ENCODE measurements at regions not wholly inside any gene's neighbourhood (a gene's known extent, or its start where the extent isn't known, plus 50 kb on each side); places are given as distances from the start of the nearest gene placed in this dataset.

DNA sequence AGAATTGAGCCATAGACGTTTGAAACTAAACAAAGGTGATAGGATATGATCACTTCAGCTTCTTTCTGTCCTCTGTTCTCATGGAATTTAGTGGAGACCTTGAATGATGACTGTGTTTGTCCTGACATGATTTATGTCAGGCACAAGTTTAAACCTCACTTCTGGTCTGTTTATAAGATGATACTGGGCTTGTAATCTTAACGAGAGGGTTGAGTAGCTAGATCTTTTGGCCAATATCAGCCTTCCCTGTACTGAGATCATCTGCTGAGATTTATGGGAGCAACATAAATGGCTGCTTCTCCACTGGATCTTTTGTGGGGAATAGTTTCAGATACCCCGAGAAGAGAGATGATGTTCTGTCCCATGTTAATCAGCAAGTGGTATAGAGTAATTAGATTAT lies 121.8 kb upstream of the OBI1 start:
- DNase-seq (ENCODE audit: low read depth) = no peak

DNA sequence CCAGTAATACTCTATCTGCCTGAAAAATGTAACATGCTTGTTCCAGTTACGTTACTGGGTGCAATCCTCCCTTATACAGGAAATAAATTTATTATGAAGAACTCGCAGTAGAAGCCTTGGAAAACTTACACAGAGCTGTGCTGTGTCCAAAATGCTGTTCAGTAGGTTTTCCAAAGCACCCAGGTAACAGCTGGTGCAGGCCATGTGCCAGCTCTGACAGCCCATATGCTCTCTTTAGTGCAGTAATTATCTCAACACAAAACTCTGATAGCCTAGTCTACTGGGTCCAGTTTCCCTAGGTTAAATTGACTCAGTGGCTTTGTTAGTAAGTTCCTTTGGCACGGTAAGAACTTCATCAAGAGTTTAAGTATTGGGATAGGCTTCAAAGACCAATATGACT lies 120.7 kb upstream of the OBI1 start:
- DNase-seq (ENCODE audit: low read depth) = no peak

GRCh38 chr13:78777976-78778375 lies 119.0 kb upstream of the OBI1 start:
- no peak for DNase-seq (ENCODE audit: low read depth)

- no peak for DNase-seq (ENCODE audit: low read depth)
Observed at GRCh38 chr13:78777396-78777795, 118.4 kb upstream of the OBI1 start.

DNA sequence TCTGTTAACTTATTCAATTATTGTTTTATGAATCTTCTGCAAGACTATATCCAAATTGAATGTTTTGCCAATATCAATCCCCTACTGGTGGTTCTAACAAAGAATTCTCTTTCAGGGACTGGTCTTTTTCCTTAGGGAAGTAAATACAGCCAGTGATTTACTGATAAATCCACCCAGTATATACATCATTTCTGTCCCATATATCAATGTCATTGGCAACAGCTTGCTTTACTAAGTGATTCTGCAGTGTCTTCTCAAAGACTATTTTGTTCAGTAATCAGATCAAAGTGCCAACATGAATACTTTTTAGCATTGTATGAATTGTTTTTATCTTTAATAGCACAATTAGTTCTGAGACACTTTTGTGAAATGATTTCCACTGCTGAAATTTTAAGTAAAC lies 114.0 kb upstream of the OBI1 start:
- DNase-seq (ENCODE audit: low read depth) = no peak

DNA sequence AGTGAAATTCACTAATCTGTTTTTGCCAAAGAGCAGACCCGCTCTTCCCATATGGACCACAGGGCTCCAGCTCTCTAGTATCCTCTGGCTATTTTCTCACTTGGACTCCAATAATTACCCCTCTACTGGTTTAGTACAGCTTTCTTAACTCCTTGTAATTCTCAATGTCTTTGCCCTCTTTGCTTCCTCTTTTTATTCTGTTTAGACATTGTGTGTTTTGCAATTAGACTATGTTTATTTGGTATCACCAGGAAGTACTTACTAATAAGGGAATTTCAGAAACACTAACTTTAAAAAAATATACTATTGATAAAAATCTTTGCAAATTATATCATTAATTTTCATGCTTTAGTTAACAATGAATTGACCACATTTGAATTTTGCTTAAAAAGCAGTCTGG lies 111.6 kb upstream of the OBI1 start:
- DNase-seq (ENCODE audit: low read depth) = no peak

GRCh38 chr13:78768950-78769349 lies 110.0 kb upstream of the OBI1 start:
- no peak for DNase-seq (ENCODE audit: low read depth)

- no peak for DNase-seq (ENCODE audit: low read depth)
Observed at GRCh38 chr13:78764665-78765064, 105.7 kb upstream of the OBI1 start.

- DNase-seq (ENCODE audit: low read depth) = no peak
Observed at GRCh38 chr13:78762825-78763224, 103.9 kb upstream of the OBI1 start.

DNA sequence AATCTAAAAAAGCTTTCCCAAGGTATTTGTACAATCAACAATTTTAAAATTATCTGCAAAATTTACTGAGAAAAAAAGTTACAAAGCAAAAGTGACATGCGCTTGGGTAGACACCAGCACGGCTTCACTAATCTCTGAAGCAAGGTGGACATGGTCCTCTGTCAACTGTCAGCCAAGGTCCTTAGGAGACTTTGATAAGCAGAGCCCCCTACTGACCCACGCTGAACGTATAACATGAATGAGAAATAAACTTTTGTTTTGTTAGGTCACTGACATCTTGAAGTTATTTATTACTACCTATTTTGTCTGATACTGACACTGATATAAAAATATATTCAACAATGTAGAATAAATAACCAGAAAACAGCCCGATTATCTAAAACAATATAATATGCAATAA lies 100.7 kb upstream of the OBI1 start:
- DNase-seq (ENCODE audit: low read depth) = no peak

- no peak for DNase-seq (ENCODE audit: low read depth)
Observed at GRCh38 chr13:78758549-78758948, 99.6 kb upstream of the OBI1 start.

- no peak for DNase-seq (ENCODE audit: low read depth)
Observed at GRCh38 chr13:78753435-78753834, 94.5 kb upstream of the OBI1 start.

- no peak for DNase-seq (ENCODE audit: low read depth)
Observed at GRCh38 chr13:78750735-78751134, 91.8 kb upstream of the OBI1 start.

DNA sequence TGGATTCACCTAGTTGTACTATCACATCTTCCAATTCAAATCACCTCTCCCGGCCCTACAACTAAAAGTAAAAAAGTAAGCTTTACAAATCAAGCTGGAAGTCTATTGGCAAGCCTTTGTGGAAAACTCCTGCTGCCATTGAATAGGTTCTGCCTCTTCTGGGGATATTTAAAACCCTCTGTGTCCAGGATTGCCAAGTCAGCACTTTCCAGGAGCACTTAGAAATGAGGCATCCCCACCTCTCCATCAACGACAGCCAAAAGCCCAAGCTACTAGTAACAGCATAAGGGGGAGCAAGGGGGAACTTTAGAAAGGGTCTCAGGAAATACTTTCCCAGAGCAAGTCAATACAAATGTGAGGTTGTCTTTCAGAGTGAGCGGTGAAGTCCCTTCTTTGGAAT lies 85.0 kb upstream of the OBI1 start:
- no peak for DNase-seq (ENCODE audit: low read depth)

GRCh38 chr13:78742659-78743058 lies 83.7 kb upstream of the OBI1 start:
- DNase-seq (ENCODE audit: low read depth) = no peak

- DNase-seq (ENCODE audit: low read depth) = no peak
Observed at GRCh38 chr13:78736142-78736541, 77.2 kb upstream of the OBI1 start.

DNA sequence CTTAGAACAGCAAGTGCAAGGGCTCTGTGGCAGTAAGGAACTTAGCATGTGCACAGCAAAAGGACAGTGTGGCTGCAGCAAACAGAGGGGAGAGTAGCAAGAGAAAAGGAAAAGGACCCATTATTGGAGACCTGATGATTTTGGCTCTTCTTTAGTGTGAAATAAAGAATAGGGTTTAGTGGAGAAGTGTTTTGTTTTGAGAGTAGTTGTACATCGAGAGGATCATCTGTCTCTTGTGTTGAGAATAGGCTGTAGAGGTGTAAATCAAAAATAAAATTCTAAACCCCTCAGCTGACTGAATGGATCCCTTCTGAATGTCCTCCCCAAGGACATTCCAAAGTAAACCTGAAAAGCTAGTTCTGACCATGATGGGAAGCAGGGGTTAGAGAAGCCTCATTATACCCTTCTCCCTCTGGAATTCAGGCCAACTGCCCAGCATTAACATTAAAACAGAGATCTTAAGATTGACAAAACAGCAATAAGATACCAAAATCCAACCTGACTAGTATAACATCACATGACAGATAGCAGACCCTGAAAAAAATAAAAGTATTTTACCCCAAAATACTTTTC lies 73.6 kb upstream of the OBI1 start:
- no peak for DNase-seq (ENCODE audit: low read depth)

DNA sequence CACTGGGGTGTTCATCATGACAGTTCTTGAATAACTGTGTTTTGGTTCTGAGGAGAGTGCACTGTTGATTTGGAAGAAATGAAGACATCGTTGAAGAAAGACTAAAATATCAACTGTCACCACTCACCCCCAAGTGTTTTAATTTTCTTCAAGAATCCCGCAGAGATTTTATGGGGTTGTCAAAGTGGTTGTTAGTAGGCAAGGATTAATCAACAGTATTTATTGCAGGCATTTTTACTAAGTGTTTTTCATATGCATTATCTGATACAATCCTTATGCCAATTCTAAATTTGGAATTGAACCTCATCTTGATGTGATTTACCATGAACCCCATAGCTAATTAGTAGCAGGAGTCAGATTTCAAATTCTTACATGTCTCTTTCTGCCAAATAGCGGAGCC lies 63.7 kb upstream of the OBI1 start:
- no peak for DNase-seq (ENCODE audit: low read depth)

DNA sequence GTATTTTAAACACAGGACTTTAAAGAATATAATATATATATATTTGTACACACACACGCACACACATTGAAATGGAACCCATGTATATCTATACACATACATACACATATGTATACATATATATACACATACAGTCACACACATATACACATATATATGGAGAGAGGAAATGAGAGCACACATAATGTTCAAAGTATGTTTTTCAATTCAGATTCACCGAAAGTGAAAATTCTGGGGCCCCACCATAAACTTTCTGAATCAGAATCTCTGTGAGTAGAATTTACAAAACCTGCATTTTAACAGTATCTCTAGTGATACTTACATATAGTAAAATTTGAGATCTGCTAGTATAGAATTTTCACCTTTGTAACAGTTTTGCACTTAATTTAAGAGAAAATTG lies 60.4 kb upstream of the OBI1 start:
- DNase-seq (ENCODE audit: low read depth) = no peak

DNA sequence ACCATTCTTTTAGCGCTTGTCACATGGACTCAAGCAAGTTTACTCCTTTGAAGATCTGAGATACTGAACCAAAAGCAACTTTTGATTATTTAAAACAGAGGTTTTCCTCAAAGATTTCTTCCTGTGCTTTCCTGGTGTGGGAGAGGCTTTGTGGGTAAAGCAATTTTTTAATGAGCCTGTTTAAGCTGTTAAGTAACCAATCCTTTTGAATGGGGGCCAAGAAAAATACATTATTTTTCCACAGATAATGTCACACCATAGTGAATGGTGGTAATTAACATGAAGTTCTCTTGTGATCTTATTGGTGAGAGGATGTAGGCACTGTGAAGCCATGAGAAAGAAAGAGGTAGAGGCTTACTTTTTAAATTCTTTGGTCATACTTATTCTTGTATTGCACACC lies 55.8 kb upstream of the OBI1 start:
- no peak for DNase-seq (ENCODE audit: low read depth)

DNA sequence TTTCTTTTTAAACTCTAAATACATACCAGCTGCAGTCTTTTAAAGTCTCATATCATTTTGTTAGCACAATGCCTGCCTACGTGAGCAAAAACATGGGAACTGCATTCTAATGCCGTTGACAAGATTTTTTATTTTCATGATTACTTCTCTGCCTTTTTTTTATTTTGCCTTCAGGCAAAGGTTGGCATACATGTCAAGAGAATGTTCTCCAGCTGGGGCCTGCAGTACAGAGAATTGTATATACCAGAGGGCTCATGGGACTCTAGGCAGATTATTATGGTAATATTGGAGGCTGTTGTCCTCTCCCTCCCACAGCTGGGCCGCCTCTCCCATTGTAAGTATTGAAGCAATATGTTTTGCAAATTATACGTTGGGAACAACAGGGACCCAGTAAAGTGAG lies 53.9 kb upstream of the OBI1 start:
- no peak for DNase-seq (ENCODE audit: low read depth)

GRCh38 chr13:78709028-78709427 lies 50.1 kb upstream of the OBI1 start:
- no peak for DNase-seq (ENCODE audit: low read depth)
